HepG2 (cell line): ENCODE measurements at regions not wholly inside any gene's neighbourhood (a gene's known extent, or its start where the extent isn't known, plus 50 kb on each side); places are given as distances from the start of the nearest gene placed in this dataset.

Source experiments
- ERF ChIP-seq: IDR thresholded peaks from 2 replicates; pipeline ENCODE4 v1.6.1; 2018; ENCODE audit warnings: missing biosample characterization, missing genetic modification reagents
- FIP1L1 ChIP-seq: fragments of 200-400 bp; formaldehyde crosslinking; IDR thresholded peaks from 2 replicates; pipeline ENCODE4 v1.6.1; 2018; ENCODE audit warnings: low read depth, mild to moderate bottlenecking, low read length, moderate library complexity, borderline replicate concordance; ENCODE audit not compliant: insufficient read depth
- FOXJ3 ChIP-seq: sonication (generic); formaldehyde crosslinking; IDR thresholded peaks from 2 replicates; pipeline ENCODE4 v1.4.0; 2020; ENCODE audit warnings: missing genetic modification reagents, mild to moderate bottlenecking, borderline replicate concordance
- HNRNPLL ChIP-seq: fragments of 200-400 bp; formaldehyde crosslinking; IDR thresholded peaks from 2 replicates; pipeline ENCODE4 v1.6.1; 2017; ENCODE audit warnings: mild to moderate bottlenecking, low read depth, low read length; ENCODE audit not compliant: poor library complexity, severe bottlenecking
- HOXA9 ChIP-seq: sonication (generic); formaldehyde crosslinking; IDR thresholded peaks from 2 replicates; pipeline ENCODE4 v1.8.1; 2022; ENCODE audit warnings: missing genetic modification reagents, mild to moderate bottlenecking, moderate library complexity, borderline replicate concordance
- JUND ChIP-seq: sonication (generic); formaldehyde crosslinking; IDR thresholded peaks from 2 replicates; pipeline ENCODE4 v1.8.0; 2022; ENCODE audit warnings: mild to moderate bottlenecking, missing genetic modification reagents
- LCORL ChIP-seq, 2 experiments: fragments of 450-650 bp in 1 of 2; sonication (generic) in 1 of 2; formaldehyde crosslinking in 1 of 2; IDR thresholded peaks; 2 replicates each; pipeline versions ENCODE4 v1.5.0 to v1.6.1; 2017 to 2020; ENCODE audit warnings: antibody characterized with exemption in 1 of 2, missing genetic modification reagents in 1 of 2
- MIXL1 ChIP-seq: IDR thresholded peaks from 2 replicates; pipeline ENCODE4 v1.6.1; 2016
- NFE2 ChIP-seq: sonication (generic); formaldehyde crosslinking; IDR thresholded peaks from 2 replicates; pipeline ENCODE4 v1.4.0; 2020; ENCODE audit warnings: missing genetic modification reagents
- PHF20 ChIP-seq: sonication (generic); formaldehyde crosslinking; IDR thresholded peaks from 2 replicates; pipeline ENCODE4 v1.5.0; 2020; ENCODE audit warnings: mild to moderate bottlenecking, missing genetic modification reagents
- RARA ChIP-seq: IDR thresholded peaks from 2 replicates; pipeline ENCODE4 v1.6.1; 2016; ENCODE audit warnings: missing genetic modification reagents, missing compliant biosample characterization
- RBM22 ChIP-seq: fragments of 200-400 bp; formaldehyde crosslinking; optimal IDR thresholded peaks from 2 replicates; pipeline ENCODE3; 2017; ENCODE audit warnings: mild to moderate bottlenecking, low read length, moderate library complexity
- RCOR2 ChIP-seq: IDR thresholded peaks from 2 replicates; pipeline ENCODE4 v1.6.1; 2016; ENCODE audit warnings: missing biosample characterization, missing genetic modification reagents
- SOX5 ChIP-seq: IDR thresholded peaks from 2 replicates; pipeline ENCODE4 v1.6.1; 2016; ENCODE audit warnings: borderline replicate concordance
- TSC22D2 ChIP-seq: sonication (generic); formaldehyde crosslinking; IDR thresholded peaks from 2 replicates; pipeline ENCODE4 v1.5.1; 2020; ENCODE audit warnings: missing genetic modification reagents, mild to moderate bottlenecking, borderline replicate concordance
- U2AF2 ChIP-seq: fragments of 200-400 bp; formaldehyde crosslinking; IDR thresholded peaks from 2 replicates; pipeline ENCODE4 v1.6.1; 2017; ENCODE audit warnings: low read depth, mild to moderate bottlenecking, low read length
- ZBTB8A ChIP-seq: sonication (generic); formaldehyde crosslinking; IDR thresholded peaks from 2 replicates; pipeline ENCODE4 v1.4.0; 2020; ENCODE audit warnings: mild to moderate bottlenecking, low read depth, missing genetic modification reagents, borderline replicate concordance
- ZNF10 ChIP-seq: sonication (generic); formaldehyde crosslinking; IDR thresholded peaks from 2 replicates; pipeline ENCODE4 v1.4.0; 2020; ENCODE audit warnings: mild to moderate bottlenecking, low read depth, missing genetic modification reagents, borderline replicate concordance
- ZNF3 ChIP-seq: IDR thresholded peaks from 2 replicates; pipeline ENCODE4 v1.7.0; 2017; ENCODE audit warnings: inconsistent platforms
- ZNF570 ChIP-seq: sonication (generic); formaldehyde crosslinking; IDR thresholded peaks from 2 replicates; pipeline ENCODE4 v1.4.0; 2020; ENCODE audit warnings: mild to moderate bottlenecking, missing genetic modification reagents, borderline replicate concordance
- ZNF776 ChIP-seq: sonication (generic); formaldehyde crosslinking; IDR thresholded peaks from 2 replicates; pipeline ENCODE4 v1.4.0; 2020; ENCODE audit warnings: mild to moderate bottlenecking, missing genetic modification reagents
- ZSCAN31 ChIP-seq: sonication (generic); formaldehyde crosslinking; IDR thresholded peaks from 2 replicates; pipeline ENCODE4 v1.5.0; 2020; ENCODE audit warnings: low read depth, mild to moderate bottlenecking, missing genetic modification reagents
- TF ChIP-seq, protein P1 (sequence below): sonication (generic); formaldehyde crosslinking; IDR thresholded peaks from 2 replicates; pipeline ENCODE4 v1.5.0; 2020; ENCODE audit warnings: mild to moderate bottlenecking, missing genetic modification reagents
- TF ChIP-seq, protein P2 (sequence below): sonication (generic); formaldehyde crosslinking; conservative IDR thresholded peaks from 2 replicates; pipeline ENCODE4 v1.4.0; 2020; ENCODE audit warnings: missing genetic modification reagents
- TF ChIP-seq, protein P3 (sequence below): sonication (generic); formaldehyde crosslinking; IDR thresholded peaks from 2 replicates; pipeline ENCODE4 v1.8.0; 2022; ENCODE audit warnings: missing genetic modification reagents, mild to moderate bottlenecking, inconsistent platforms, borderline replicate concordance
- TF ChIP-seq, protein P4 (sequence below): sonication (generic); formaldehyde crosslinking; IDR thresholded peaks from 2 replicates; pipeline ENCODE4 v1.8.0; 2022; ENCODE audit warnings: mild to moderate bottlenecking, missing genetic modification reagents; ENCODE audit not compliant: insufficient replicate concordance

DNA sequence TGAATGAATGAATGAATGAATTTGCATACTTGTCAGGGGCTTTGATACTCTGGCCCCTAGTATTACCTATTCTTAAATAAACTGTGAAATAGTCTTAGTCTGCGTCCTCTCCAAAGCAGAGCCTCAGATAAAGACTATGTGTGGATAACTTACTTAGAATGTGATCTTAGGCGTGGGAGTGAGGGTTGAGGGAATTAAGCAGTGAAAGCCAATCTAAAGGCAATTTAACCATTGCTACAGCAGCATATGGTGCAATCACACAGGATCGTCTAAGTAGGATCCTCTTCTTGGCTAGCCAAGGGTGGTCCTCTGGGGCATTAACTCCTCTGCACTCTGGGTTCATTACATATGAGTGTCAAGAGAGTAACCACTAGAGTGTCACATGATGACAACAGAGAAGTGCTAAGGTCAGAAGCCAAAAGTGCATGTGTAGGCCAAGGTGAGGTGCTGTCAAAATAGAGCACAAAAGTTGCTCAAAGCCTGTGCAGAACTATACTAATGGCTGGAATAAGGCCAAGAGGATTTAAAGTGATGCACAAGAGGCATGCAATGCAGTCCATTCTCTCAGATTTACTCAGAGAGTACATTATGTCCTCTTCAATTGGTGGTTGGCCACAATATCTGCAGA lies 274.4 kb upstream of the SEMA6A start (continued):
- TF ChIP-seq, protein P1, sequence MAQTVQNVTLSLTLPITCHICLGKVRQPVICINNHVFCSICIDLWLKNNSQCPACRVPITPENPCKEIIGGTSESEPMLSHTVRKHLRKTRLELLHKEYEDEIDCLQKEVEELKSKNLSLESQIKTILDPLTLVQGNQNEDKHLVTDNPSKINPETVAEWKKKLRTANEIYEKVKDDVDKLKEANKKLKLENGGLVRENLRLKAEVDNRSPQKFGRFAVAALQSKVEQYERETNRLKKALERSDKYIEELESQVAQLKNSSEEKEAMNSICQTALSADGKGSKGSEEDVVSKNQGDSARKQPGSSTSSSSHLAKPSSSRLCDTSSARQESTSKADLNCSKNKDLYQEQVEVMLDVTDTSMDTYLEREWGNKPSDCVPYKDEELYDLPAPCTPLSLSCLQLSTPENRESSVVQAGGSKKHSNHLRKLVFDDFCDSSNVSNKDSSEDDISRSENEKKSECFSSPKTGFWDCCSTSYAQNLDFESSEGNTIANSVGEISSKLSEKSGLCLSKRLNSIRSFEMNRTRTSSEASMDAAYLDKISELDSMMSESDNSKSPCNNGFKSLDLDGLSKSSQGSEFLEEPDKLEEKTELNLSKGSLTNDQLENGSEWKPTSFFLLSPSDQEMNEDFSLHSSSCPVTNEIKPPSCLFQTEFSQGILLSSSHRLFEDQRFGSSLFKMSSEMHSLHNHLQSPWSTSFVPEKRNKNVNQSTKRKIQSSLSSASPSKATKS = no peak
- TF ChIP-seq ZSCAN31 = no peak
- no peak for TF ChIP-seq TSC22D2 (CRISPR knock-in tag)
- TF ChIP-seq FIP1L1 = no peak
- peak; percentile 58; the same call in 1 of the 2 replicates for TF ChIP-seq MIXL1
- TF ChIP-seq, protein P2, sequence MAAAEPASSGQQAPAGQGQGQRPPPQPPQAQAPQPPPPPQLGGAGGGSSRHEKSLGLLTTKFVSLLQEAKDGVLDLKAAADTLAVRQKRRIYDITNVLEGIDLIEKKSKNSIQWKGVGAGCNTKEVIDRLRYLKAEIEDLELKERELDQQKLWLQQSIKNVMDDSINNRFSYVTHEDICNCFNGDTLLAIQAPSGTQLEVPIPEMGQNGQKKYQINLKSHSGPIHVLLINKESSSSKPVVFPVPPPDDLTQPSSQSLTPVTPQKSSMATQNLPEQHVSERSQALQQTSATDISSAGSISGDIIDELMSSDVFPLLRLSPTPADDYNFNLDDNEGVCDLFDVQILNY (CRISPR knock-in tag) = no peak
- 0 out of 2 replicates have a peak, but pooled peaks have one; percentile 43 for TF ChIP-seq SOX5 (CRISPR knock-in tag)
- TF ChIP-seq, protein P3, sequence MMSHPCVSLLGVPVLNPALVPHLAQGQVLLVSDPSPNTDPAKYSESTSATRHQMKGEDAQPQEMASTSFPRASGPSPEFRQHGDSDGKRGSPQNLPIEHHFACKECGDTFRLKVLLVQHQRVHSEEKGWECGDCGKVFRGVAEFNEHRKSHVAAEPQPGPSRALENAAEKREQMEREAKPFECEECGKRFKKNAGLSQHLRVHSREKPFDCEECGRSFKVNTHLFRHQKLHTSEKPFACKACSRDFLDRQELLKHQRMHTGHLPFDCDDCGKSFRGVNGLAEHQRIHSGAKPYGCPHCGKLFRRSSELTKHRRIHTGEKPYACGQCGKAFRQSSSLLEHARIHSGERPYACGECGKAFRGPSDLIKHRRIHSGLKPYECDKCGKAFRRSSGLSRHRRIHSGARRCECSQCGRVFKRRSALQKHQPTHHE = no peak
- no peak for TF ChIP-seq ZNF3 (CRISPR knock-in tag)
- no peak for TF ChIP-seq ZNF570 (CRISPR knock-in tag)
- no peak for TF ChIP-seq FOXJ3 (CRISPR knock-in tag)
- TF ChIP-seq U2AF2 = no peak
- no peak for TF ChIP-seq ERF (CRISPR knock-in tag)
- TF ChIP-seq HOXA9 = no peak
- 0 out of 2 replicates have a peak, but pooled peaks have one; percentile 26 for TF ChIP-seq RCOR2 (CRISPR knock-in tag)
- TF ChIP-seq, protein P4, sequence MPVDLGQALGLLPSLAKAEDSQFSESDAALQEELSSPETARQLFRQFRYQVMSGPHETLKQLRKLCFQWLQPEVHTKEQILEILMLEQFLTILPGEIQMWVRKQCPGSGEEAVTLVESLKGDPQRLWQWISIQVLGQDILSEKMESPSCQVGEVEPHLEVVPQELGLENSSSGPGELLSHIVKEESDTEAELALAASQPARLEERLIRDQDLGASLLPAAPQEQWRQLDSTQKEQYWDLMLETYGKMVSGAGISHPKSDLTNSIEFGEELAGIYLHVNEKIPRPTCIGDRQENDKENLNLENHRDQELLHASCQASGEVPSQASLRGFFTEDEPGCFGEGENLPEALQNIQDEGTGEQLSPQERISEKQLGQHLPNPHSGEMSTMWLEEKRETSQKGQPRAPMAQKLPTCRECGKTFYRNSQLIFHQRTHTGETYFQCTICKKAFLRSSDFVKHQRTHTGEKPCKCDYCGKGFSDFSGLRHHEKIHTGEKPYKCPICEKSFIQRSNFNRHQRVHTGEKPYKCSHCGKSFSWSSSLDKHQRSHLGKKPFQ = no peak
- no peak for TF ChIP-seq ZNF10
- peak; percentile 97 for TF ChIP-seq RARA (CRISPR knock-in tag)
- no peak for TF ChIP-seq LCORL (IDR thresholded peaks at IDR 0.05)
- TF ChIP-seq LCORL (CRISPR knock-in tag; IDR thresholded peaks at IDR 0.05) = 0 out of 2 replicates have a peak, but pooled peaks have one; percentile 48
- TF ChIP-seq JUND = no peak
- TF ChIP-seq HNRNPLL = no peak
- no peak for TF ChIP-seq PHF20
- no peak for TF ChIP-seq ZBTB8A (CRISPR knock-in tag)
- TF ChIP-seq ZNF776 (CRISPR knock-in tag) = no peak
- no peak for TF ChIP-seq NFE2
- TF ChIP-seq RBM22 = no peak
